ENCODE measurements at regions not wholly inside any gene's neighbourhood (a gene's known extent, or its start where the extent isn't known, plus 50 kb on each side); places are given as distances from the start of the nearest gene placed in this dataset.

DNA sequence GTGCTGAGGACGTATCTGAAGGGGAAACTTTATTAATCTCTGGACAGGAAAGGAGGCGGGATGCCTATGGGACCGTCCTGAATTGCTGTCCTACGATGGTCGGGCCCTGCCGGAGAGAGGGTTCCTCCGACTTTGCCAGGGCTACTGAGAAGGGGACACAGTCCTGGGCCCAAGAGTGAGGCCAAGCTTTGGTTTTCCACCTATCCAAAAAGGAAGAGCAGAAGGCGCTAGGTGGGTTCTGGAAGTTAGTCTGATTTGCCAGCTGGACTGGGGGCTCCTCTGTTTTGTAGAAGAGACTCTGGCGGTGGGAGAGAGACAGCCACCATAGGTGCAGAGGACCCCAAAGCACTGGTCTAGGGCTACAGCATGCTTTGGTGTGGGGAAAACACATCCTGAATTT lies 243.8 kb upstream of the IRX4 start:
- TF ChIP-seq, protein P1, sequence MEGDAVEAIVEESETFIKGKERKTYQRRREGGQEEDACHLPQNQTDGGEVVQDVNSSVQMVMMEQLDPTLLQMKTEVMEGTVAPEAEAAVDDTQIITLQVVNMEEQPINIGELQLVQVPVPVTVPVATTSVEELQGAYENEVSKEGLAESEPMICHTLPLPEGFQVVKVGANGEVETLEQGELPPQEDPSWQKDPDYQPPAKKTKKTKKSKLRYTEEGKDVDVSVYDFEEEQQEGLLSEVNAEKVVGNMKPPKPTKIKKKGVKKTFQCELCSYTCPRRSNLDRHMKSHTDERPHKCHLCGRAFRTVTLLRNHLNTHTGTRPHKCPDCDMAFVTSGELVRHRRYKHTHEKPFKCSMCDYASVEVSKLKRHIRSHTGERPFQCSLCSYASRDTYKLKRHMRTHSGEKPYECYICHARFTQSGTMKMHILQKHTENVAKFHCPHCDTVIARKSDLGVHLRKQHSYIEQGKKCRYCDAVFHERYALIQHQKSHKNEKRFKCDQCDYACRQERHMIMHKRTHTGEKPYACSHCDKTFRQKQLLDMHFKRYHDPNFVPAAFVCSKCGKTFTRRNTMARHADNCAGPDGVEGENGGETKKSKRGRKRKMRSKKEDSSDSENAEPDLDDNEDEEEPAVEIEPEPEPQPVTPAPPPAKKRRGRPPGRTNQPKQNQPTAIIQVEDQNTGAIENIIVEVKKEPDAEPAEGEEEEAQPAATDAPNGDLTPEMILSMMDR (IDR thresholded peaks at IDR 0.05; ENCODE audit: low read length) = no peak
- no peak for TF ChIP-seq EZH2 (IDR thresholded peaks at IDR 0.05; ENCODE audit: borderline replicate concordance, low read length)

Data from OCI-LY1 (cell line).